ENCODE measurements at regions not wholly inside any gene's neighbourhood (a gene's known extent, or its start where the extent isn't known, plus 50 kb on each side); places are given as distances from the start of the nearest gene placed in this dataset.
"Not testable (repeated sequence)": the region's sequence is repeated elsewhere in the genome, so short reads cannot be mapped to it uniquely, and the experiment has no call there.

GRCh38 chr17:77824780-77825280 lies 133.7 kb upstream of the TNRC6C start:
- no peak for DNase-seq (ENCODE audit: low read depth in 2 of 2)

GRCh38 chr17:77825621-77826020 lies 132.9 kb upstream of the TNRC6C start:
- no peak for DNase-seq (ENCODE audit: low read depth in 2 of 2)

GRCh38 chr17:77826132-77826873 lies 132.2 kb upstream of the TNRC6C start:
- no peak for DNase-seq (ENCODE audit: low read depth in 2 of 2)

DNA sequence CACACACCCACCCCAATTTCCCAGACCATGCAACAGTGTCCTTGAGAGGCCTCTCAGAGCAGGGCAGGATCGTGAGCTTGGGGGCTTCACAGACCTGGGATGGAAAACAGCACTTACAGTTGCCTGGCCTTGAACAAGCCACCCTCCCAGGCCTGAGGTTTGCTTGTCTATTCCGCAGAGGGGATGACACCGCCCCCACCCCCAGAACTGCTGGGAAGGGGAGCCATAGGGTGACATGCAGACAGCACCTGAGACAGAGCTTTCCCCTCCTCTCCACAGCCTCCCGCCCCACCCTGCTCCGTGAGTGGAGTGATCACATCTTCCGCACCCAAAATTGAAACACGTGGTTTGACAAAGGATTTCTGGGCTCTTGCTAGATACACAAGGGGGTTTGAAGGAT lies 131.5 kb upstream of the TNRC6C start:
- no peak for DNase-seq (ENCODE audit: low read depth in 2 of 2)

DNA sequence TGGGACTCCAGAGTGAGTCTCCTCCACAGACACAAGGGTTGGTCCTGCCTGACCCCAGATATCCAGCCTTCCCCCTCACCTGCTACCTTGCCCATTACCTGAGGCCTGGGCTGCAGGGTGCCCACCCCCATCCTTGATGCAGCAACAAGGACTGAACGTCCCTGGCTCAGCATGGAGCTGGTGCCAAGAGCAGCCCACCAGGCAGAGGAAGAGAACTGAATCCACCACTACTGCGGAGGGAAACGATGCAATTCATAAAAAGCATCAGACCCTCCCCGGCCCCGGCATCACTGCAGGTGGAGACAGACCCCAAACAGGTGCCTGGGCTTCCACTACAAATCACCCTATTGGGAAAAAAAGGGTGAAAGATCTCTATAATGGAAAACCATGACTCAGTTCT lies 131.0 kb upstream of the TNRC6C start:
- no peak for DNase-seq (ENCODE audit: low read depth in 2 of 2)

- no peak for DNase-seq (ENCODE audit: low read depth in 2 of 2)
Observed at GRCh38 chr17:77828749-77829539, 129.6 kb upstream of the TNRC6C start.

DNA sequence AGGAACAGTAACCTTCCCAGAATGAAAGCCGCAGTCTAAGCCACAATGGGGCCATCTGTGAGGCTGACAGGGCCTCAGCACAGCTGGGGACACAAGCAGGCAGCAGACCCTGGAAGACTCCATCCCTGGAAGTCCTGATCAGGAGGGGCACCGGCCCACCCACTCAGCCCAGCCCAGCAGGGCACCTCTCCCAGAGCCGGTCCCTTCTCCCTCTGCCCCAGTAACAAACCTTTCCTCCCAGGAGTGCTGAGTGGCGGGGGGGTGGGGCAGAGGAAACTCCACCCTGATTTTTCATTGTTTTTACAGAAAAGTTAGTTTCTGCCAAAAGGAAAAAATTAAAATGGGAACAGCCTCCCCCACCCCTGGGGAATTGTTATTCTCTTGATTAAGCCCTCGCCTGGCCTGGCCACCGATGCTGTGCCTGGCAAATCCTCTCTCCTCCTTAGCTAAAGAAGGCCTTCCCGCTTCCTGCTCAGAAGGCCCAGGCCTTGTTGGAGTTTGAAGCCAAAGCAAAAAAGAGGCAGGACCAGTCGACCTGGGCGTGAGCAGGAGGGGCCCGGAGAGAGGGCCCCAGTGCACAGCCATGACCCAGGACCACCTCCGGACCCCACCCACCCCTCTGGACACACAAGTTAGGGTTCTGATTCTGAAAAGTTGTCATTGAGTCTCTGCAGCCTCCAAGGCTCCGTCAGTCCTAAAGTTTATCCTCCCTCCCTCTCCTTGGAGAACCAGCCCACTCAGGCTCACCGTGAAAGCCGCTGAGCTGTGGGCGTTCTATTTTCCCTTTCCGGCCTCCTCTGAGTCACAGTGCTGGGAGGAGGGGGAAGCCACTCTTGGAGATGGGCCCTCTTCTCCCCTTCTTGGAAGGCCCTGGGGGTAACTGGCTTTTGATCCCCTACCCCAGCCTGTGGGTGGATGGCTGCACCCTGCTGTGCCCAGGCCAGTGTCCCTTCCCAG lies 128.4 kb upstream of the TNRC6C start:
- DNase-seq (ENCODE audit: low read depth in 2 of 2), result peak in 1 of 2 donors; percentile 59

DNA sequence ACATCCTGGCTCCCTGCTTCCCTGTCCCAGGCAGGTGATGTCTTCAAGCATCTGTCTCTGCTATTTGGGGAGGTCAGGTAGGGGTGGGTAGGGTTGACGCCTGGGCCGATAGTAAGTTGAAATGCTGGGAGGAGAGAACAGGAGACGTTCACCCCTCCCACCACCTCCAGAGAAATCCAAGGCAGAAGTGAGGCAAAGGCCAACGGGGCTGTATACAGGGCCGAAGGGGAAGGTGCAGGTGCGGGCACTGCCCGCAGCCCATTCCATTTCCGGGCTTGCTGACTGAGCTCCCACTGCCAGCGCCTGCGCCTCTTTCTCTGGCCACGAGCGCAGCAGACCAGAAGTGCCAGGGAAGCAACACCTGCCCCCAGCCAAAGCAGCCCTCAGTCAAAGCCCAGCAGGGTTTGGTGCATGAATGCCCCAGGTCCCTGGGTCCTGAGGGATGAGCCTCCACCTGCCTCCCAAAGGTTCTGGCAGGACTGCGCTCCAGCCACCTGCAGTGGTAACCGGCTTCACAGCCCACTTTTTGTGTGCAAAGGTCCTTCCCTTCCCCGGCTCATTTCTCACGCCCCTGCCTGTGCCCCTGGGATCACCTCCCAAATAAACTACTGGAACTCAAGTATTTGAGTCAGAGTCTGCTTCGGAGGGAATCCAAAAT lies 127.6 kb upstream of the TNRC6C start:
- no peak for DNase-seq (ENCODE audit: low read depth in 2 of 2)

DNA sequence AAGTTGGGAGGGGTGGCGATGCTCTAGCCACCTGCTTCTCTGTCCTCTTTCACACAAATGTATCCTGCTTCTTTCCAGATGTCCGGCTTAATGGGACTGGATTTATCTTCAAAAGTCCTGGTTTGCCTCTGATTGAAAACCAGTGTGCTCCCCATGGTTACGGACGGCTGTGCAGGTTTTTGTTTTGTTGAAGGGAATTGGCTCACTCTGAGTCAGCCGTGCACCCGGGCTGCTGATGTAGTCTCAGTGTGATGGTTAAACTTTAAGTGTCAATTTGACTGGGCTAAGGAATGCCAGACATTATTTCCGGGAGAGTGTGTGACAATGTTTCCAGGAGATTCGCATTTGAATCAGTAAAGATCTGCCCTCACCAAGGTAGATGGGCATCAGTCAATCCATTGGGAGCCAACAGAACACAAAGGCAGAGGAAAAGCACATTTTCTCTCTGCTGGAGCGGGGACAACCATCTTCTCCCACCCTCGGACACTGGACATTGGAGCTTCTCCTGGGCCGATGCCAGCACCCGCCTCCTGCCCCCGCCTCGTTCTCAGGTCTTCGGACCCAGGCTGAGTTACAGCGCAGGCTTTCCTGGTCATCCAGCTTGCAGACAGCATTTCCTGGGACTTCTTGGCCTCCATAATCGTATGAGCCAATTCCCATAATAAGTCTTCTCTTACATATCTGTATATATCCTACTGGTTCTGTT lies 126.9 kb upstream of the TNRC6C start:
- DNase-seq (ENCODE audit: low read depth in 2 of 2), result peak in 1 of 2 donors; percentile 15

DNA sequence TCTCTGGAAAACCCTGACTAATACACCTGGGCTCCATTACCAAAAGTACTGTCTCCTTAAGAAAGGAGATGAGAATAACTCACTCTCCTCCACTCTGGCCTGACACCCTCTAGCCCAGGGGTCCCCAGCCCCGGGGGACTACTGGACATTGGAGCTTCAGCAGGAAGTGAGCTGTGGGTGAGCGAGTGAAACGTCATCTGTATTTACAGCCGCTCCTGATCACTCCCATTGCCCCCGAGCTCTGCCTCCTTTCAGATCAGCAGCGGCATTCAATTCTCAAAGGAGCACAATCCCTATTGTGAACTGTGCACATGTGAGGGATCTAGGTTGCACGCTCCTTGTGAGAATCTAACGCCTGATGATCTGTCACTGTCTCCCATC lies 126.3 kb upstream of the TNRC6C start:
- no peak for DNase-seq (ENCODE audit: low read depth in 2 of 2)

DNA sequence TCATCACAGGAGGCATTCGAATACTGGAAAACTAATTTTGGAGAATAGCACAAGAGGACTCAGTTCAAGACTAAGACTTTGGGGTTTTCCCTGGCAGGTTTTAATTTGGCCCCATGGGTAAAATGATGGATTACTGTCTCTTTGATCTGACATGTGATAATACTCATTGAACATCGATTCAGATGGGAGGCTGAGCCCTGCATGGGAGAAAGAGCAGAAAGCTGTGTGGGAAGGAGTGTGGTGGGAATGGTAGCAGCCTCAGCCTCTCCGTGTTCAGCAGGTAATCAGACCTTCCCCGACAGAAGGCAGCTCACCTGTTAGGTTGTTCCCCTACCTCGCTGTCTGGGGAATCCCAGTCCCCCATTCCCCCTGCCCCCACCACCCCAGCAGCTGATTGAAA lies 124.7 kb upstream of the TNRC6C start:
- DNase-seq (ENCODE audit: low read depth in 2 of 2), result no peak

GRCh38 chr17:77834170-77835115 lies 124.1 kb upstream of the TNRC6C start:
- peak in 1 of 2 donors; percentile 74 for DNase-seq (ENCODE audit: low read depth in 2 of 2)

GRCh38 chr17:77836557-77837041 lies 121.9 kb upstream of the TNRC6C start:
- DNase-seq (ENCODE audit: low read depth in 2 of 2), result no peak

- DNase-seq (ENCODE audit: low read depth in 2 of 2), result not testable (repeated sequence)
Observed at GRCh38 chr17:77837072-77837471, 121.4 kb upstream of the TNRC6C start.

GRCh38 chr17:77837917-77838316 lies 120.6 kb upstream of the TNRC6C start:
- no peak for DNase-seq (ENCODE audit: low read depth in 2 of 2)

DNA sequence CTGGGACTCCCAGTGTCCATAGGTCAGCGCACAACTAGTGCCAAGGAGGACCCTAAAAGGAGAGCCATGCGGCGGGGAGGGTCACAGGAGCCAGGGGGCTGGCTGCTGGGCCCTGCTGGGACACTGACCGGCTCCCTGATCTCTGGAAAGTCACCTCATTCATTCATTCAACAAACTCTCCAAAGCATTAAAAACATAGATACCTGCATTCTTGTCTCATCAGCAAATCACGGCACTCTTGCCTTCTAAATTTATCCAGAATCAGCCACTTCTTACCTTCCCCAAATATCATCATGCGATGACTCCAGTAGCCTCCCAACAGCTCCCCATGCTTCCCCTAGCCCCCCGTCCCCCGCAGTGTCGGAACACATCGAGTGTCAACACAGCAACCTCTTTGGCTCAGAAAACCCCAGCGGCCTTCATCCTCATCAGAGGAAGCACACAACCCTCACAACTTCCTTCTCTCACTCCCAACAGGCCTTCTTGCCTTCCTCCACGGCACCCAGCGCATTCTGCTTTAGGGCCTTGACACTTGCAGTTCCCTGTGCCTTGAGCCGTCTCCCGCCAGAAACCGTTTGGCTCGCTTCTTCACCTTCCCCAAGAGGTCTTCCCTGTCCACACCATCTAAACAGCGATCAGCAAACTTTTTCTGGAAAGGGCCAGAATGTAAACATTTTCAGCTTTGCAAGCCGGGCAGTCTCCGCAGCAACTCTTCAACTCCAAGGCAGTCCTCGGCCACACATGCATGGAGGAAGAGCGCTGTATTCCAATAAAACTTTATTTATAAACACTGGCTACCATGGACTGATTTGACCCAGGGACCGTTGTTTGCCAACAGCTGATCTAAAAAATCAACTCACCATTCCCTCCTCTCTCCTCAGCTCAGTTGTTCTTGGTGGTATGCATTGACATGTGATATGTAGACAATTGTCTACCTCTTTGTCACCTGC lies 119.5 kb upstream of the TNRC6C start:
- no peak for DNase-seq (ENCODE audit: low read depth in 2 of 2)

GRCh38 chr17:77839698-77840512 lies 118.6 kb upstream of the TNRC6C start:
- DNase-seq (ENCODE audit: low read depth in 2 of 2), result peak in 1 of 2 donors; percentile 38
